ENCODE measurements at regions not wholly inside any gene's neighbourhood (a gene's known extent, or its start where the extent isn't known, plus 50 kb on each side); places are given as distances from the start of the nearest gene placed in this dataset.
"Not testable (repeated sequence)": the region's sequence is repeated elsewhere in the genome, so short reads cannot be mapped to it uniquely, and the experiment has no call there.

- TF ChIP-seq POLR2AphosphoS5, CTCF, POLR2A (IDR thresholded peaks at IDR 0.05): not testable (repeated sequence)
Measured at GRCh38 chr5:7170785-7171184, 225.2 kb upstream of the ADCY2 start.

All from upper lobe of left lung (tissue), 4 donors.